IgD-negative memory B cell (primary cell): ENCODE measurements at regions not wholly inside any gene's neighbourhood (a gene's known extent, or its start where the extent isn't known, plus 50 kb on each side); places are given as distances from the start of the nearest gene placed in this dataset.

ENCODE experiments used
- H3K27ac Mint-ChIP-seq, 3 donors: one replicate each; pipeline ENCODE4 v1.8.0; 2020 to 2022; ENCODE audit warnings: mild to moderate bottlenecking in 3 of 3, mixed read lengths in 3 of 3, moderate library complexity in 1 of 3
- H3K27me3 Mint-ChIP-seq: one replicate; pipeline ENCODE4 v1.8.0; 2021; ENCODE audit warnings: mixed read lengths
- H3K36me3 Mint-ChIP-seq: one replicate; pipeline ENCODE4 v1.8.0; 2020; ENCODE audit warnings: mild to moderate bottlenecking, mixed read lengths
- H3K4me1 Mint-ChIP-seq, 3 donors: one replicate each; pipeline ENCODE4 v1.8.0; 2020 to 2022; ENCODE audit warnings: mixed read lengths in 3 of 3, mild to moderate bottlenecking in 1 of 3
- H3K4me3 Mint-ChIP-seq, 4 donors: one replicate each; pipeline ENCODE4 v1.8.0; 2020 to 2022; ENCODE audit warnings: mild to moderate bottlenecking in 4 of 4, mixed read lengths in 4 of 4, moderate library complexity in 3 of 4
- H3K9me3 Mint-ChIP-seq, 3 donors: one replicate each; pipeline ENCODE4 v1.8.0; 2020 to 2021; ENCODE audit warnings: mixed read lengths in 3 of 3, mild to moderate bottlenecking in 1 of 3

- Mint-ChIP-seq H3K27ac (no peak overlapping the region), H3K27me3 (no peaks in the 10 kb centered on the region), H3K9me3 (no peaks in the 10 kb centered on the region), H3K36me3 (no peaks in the 10 kb centered on the region), H3K4me3 (no peak overlapping the region), H3K4me1 (no peaks in the 10 kb centered on the region)
Observed at GRCh38 chr14:65794674-65795279, 382.2 kb downstream of the FUT8 start.

- H3K4me3 Mint-ChIP-seq, result no peak overlapping the region
- H3K27me3 Mint-ChIP-seq, result peaks cover 4% of the 10 kb centered on the region
- no peak overlapping the region for H3K27ac Mint-ChIP-seq
- H3K36me3 Mint-ChIP-seq, result no peaks in the 10 kb centered on the region
- no peaks in the 10 kb centered on the region for H3K4me1 Mint-ChIP-seq
- H3K9me3 Mint-ChIP-seq, result peaks cover 0 to 5% (median 4%) of the 10 kb centered on the region in 3 donors
Observed at GRCh38 chr14:65798216-65798615, 385.7 kb downstream of the FUT8 start.

GRCh38 chr14:65800694-65801093, 388.2 kb downstream of the FUT8 start:
- Mint-ChIP-seq H3K4me3 (no peak overlapping the region), H3K27me3 (peaks cover 4% of the 10 kb centered on the region), H3K9me3 (peaks cover 0 to 5% (median 4%) of the 10 kb centered on the region in 3 donors), H3K36me3 (no peaks in the 10 kb centered on the region), H3K4me1 (no peaks in the 10 kb centered on the region), H3K27ac (no peak overlapping the region)

GRCh38 chr14:65802196-65802595, 389.7 kb downstream of the FUT8 start:
- Mint-ChIP-seq H3K4me1 (no peaks in the 10 kb centered on the region), H3K36me3 (no peaks in the 10 kb centered on the region), H3K9me3 (peaks cover 0 to 5% (median 4%) of the 10 kb centered on the region in 3 donors), H3K27me3 (peaks cover 4% of the 10 kb centered on the region), H3K4me3 (no peak overlapping the region), H3K27ac (no peak overlapping the region)

- Mint-ChIP-seq H3K27me3 (peaks cover 4% of the 10 kb centered on the region), H3K27ac (no peak overlapping the region), H3K4me1 (no peaks in the 10 kb centered on the region), H3K36me3 (no peaks in the 10 kb centered on the region), H3K9me3 (peaks cover 0 to 5% (median 4%) of the 10 kb centered on the region in 3 donors), H3K4me3 (no peak overlapping the region)
Observed at GRCh38 chr14:65803885-65804284, 391.4 kb downstream of the FUT8 start.

- no peak overlapping the region for H3K27ac Mint-ChIP-seq
- peaks cover 4% of the 10 kb centered on the region for H3K27me3 Mint-ChIP-seq
- peaks cover 0 to 5% (median 4%) of the 10 kb centered on the region in 3 donors for H3K9me3 Mint-ChIP-seq
- no peaks in the 10 kb centered on the region for H3K36me3 Mint-ChIP-seq
- no peak overlapping the region for H3K4me3 Mint-ChIP-seq
- H3K4me1 Mint-ChIP-seq, result no peaks in the 10 kb centered on the region
Observed at GRCh38 chr14:65804439-65805112, 392.0 kb downstream of the FUT8 start.

- Mint-ChIP-seq H3K4me1 (no peaks in the 10 kb centered on the region), H3K27me3 (peaks cover 4% of the 10 kb centered on the region), H3K9me3 (peaks cover 2 to 8% (median 4%) of the 10 kb centered on the region in 3 donors), H3K27ac (no peak overlapping the region), H3K36me3 (no peaks in the 10 kb centered on the region), H3K4me3 (no peak overlapping the region)
Observed at GRCh38 chr14:65805113-65805473, 392.6 kb downstream of the FUT8 start.

- no peaks in the 10 kb centered on the region for H3K4me1 Mint-ChIP-seq
- H3K9me3 Mint-ChIP-seq, result peaks cover 0 to 3% (median 3%) of the 10 kb centered on the region in 3 donors
- no peaks in the 10 kb centered on the region for H3K27me3 Mint-ChIP-seq
- H3K27ac Mint-ChIP-seq, result no peak overlapping the region
- no peaks in the 10 kb centered on the region for H3K36me3 Mint-ChIP-seq
- no peak overlapping the region for H3K4me3 Mint-ChIP-seq
Observed at GRCh38 chr14:65808390-65808789, 395.9 kb downstream of the FUT8 start.

- H3K27me3 Mint-ChIP-seq, result peaks cover 2% of the 10 kb centered on the region
- no peak overlapping the region for H3K27ac Mint-ChIP-seq
- H3K9me3 Mint-ChIP-seq, result peaks cover 0 to 3% (median 3%) of the 10 kb centered on the region in 3 donors
- no peaks in the 10 kb centered on the region for H3K4me1 Mint-ChIP-seq
- H3K36me3 Mint-ChIP-seq, result no peaks in the 10 kb centered on the region
- H3K4me3 Mint-ChIP-seq, result no peak overlapping the region
Observed at GRCh38 chr14:65810322-65810721, 397.8 kb downstream of the FUT8 start.

- H3K27me3 Mint-ChIP-seq, result peaks cover 2% of the 10 kb centered on the region
- H3K9me3 Mint-ChIP-seq, result peaks cover 0 to 3% (median 3%) of the 10 kb centered on the region in 3 donors
- no peak overlapping the region for H3K27ac Mint-ChIP-seq
- H3K4me3 Mint-ChIP-seq, result no peak overlapping the region
- no peaks in the 10 kb centered on the region for H3K36me3 Mint-ChIP-seq
- H3K4me1 Mint-ChIP-seq, result no peaks in the 10 kb centered on the region
Observed at GRCh38 chr14:65813760-65814384, 401.3 kb downstream of the FUT8 start.

- Mint-ChIP-seq H3K27ac (no peak overlapping the region), H3K4me3 (no peak overlapping the region), H3K9me3 (peaks cover 0 to 2% (median 0%) of the 10 kb centered on the region in 3 donors), H3K4me1 (no peaks in the 10 kb centered on the region), H3K36me3 (no peaks in the 10 kb centered on the region), H3K27me3 (peaks cover 2% of the 10 kb centered on the region)
Observed at GRCh38 chr14:65815127-65815526, 402.6 kb downstream of the FUT8 start.

- no peak overlapping the region for H3K27ac Mint-ChIP-seq
- H3K4me1 Mint-ChIP-seq, result no peaks in the 10 kb centered on the region
- H3K4me3 Mint-ChIP-seq, result no peak overlapping the region
- peaks cover 2% of the 10 kb centered on the region for H3K27me3 Mint-ChIP-seq
- H3K9me3 Mint-ChIP-seq, result no peaks in the 10 kb centered on the region
- no peaks in the 10 kb centered on the region for H3K36me3 Mint-ChIP-seq
Observed at GRCh38 chr14:65817011-65817410, 404.5 kb downstream of the FUT8 start.

GRCh38 chr14:65819569-65819968, 407.0 kb downstream of the FUT8 start:
- Mint-ChIP-seq H3K4me1 (peaks cover 0 to under 1% (median under 1%) of the 10 kb centered on the region in 3 donors), H3K4me3 (no peak overlapping the region), H3K36me3 (no peaks in the 10 kb centered on the region), H3K9me3 (no peaks in the 10 kb centered on the region), H3K27me3 (no peaks in the 10 kb centered on the region), H3K27ac (no peak overlapping the region)

GRCh38 chr14:65821224-65821753, 408.8 kb downstream of the FUT8 start:
- Mint-ChIP-seq H3K36me3 (no peaks in the 10 kb centered on the region), H3K9me3 (no peaks in the 10 kb centered on the region), H3K4me1 (peaks cover 0 to 3% (median 3%) of the 10 kb centered on the region in 3 donors), H3K27me3 (no peaks in the 10 kb centered on the region), H3K27ac (no peak overlapping the region), H3K4me3 (no peak overlapping the region)

- Mint-ChIP-seq H3K9me3 (no peaks in the 10 kb centered on the region), H3K27me3 (no peaks in the 10 kb centered on the region), H3K27ac (no peak overlapping the region), H3K36me3 (peaks cover 3% of the 10 kb centered on the region), H3K4me3 (no peak overlapping the region), H3K4me1 (peaks cover 0 to 3% (median 3%) of the 10 kb centered on the region in 3 donors)
Observed at GRCh38 chr14:65824285-65824977, 411.9 kb downstream of the FUT8 start.
